ENCODE measurements at regions not wholly inside any gene's neighbourhood (a gene's known extent, or its start where the extent isn't known, plus 50 kb on each side); places are given as distances from the start of the nearest gene placed in this dataset.

DNA sequence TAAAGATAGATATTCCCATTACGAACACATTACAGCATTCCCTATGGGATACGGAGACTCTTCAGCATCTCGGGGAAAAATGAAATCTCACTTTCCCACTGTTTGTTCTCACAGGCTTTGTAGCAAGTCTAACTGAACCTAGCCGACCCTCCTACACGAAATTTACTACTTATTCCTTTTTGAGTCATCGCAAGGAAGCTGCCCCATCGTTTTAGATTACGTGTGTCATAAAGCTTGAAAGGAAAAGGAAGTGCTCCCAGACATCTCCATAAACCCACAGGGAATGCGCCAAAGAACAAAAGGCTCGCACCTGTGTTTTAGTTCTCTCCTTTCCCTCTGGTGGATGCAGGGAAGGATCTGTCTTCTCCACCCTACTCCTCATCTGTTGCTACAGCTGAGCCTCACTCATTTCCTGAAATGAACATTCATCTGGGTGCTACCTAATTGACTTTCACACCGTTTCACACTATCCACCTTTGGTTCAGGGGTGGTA, 76.2 kb upstream of the STK39 start:
- TF ChIP-seq, protein P1, sequence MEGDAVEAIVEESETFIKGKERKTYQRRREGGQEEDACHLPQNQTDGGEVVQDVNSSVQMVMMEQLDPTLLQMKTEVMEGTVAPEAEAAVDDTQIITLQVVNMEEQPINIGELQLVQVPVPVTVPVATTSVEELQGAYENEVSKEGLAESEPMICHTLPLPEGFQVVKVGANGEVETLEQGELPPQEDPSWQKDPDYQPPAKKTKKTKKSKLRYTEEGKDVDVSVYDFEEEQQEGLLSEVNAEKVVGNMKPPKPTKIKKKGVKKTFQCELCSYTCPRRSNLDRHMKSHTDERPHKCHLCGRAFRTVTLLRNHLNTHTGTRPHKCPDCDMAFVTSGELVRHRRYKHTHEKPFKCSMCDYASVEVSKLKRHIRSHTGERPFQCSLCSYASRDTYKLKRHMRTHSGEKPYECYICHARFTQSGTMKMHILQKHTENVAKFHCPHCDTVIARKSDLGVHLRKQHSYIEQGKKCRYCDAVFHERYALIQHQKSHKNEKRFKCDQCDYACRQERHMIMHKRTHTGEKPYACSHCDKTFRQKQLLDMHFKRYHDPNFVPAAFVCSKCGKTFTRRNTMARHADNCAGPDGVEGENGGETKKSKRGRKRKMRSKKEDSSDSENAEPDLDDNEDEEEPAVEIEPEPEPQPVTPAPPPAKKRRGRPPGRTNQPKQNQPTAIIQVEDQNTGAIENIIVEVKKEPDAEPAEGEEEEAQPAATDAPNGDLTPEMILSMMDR (IDR thresholded peaks at IDR 0.05) = no peak
- no peak for TF ChIP-seq POLR2A (IDR thresholded peaks at IDR 0.05)

Measured in testis (tissue), 2 donors.